ENCODE measurements at regions not wholly inside any gene's neighbourhood (a gene's known extent, or its start where the extent isn't known, plus 50 kb on each side); places are given as distances from the start of the nearest gene placed in this dataset.

DNA sequence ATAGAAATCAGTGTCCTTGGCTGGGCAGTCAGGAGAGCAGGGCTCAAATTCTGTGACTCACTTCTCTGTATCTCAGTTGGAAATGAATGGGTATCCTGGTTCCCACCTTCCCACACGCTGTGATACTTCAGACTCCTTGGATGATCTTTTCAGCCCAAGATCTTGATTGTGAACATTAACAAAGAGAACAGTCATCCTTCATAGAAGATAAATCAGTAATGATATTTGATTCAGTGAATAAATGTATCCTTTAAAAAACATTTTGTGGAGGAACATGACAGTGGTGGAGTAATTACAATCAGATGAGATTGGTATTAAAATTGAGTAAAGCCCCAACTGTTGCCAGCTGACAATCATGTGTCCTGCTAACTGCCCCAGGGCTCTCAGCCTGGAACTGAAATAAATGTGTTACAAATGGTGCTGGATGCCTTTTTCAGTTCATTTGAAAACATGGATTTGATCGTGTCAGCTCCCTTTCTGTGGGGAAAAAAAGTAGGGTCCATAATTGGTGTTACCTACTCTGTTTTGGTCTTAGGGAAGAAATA lies 72.9 kb upstream of the OR5AN1 start:
- TF ChIP-seq, protein P1, sequence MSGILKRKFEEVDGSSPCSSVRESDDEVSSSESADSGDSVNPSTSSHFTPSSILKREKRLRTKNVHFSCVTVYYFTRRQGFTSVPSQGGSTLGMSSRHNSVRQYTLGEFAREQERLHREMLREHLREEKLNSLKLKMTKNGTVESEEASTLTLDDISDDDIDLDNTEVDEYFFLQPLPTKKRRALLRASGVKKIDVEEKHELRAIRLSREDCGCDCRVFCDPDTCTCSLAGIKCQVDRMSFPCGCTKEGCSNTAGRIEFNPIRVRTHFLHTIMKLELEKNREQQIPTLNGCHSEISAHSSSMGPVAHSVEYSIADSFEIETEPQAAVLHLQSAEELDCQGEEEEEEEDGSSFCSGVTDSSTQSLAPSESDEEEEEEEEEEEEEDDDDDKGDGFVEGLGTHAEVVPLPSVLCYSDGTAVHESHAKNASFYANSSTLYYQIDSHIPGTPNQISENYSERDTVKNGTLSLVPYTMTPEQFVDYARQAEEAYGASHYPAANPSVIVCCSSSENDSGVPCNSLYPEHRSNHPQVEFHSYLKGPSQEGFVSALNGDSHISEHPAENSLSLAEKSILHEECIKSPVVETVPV (CRISPR knock-in tag; IDR thresholded peaks at IDR 0.05): no peak
- TF ChIP-seq PPARA (CRISPR knock-in tag; IDR thresholded peaks at IDR 0.05; ENCODE audit: borderline replicate concordance) (no peak), ZNF565 (CRISPR knock-in tag; conservative IDR thresholded peaks at IDR 0.05; ENCODE audit: low read depth) (no peak), CSDC2 (CRISPR knock-in tag; IDR thresholded peaks at IDR 0.05) (no peak), BACH2 (CRISPR knock-in tag; IDR thresholded peaks at IDR 0.05; ENCODE audit: borderline replicate concordance) (no peak)
- TF ChIP-seq, protein P2, sequence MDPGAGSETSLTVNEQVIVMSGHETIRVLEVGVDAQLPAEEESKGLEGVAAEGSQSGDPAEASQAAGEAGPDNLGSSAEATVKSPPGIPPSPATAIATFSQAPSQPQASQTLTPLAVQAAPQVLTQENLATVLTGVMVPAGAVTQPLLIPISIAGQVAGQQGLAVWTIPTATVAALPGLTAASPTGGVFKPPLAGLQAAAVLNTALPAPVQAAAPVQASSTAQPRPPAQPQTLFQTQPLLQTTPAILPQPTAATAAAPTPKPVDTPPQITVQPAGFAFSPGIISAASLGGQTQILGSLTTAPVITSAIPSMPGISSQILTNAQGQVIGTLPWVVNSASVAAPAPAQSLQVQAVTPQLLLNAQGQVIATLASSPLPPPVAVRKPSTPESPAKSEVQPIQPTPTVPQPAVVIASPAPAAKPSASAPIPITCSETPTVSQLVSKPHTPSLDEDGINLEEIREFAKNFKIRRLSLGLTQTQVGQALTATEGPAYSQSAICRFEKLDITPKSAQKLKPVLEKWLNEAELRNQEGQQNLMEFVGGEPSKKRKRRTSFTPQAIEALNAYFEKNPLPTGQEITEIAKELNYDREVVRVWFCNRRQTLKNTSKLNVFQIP (CRISPR knock-in tag; IDR thresholded peaks at IDR 0.05; ENCODE audit: borderline replicate concordance, low read depth): no peak
- ATAC-seq: no peak

DNA sequence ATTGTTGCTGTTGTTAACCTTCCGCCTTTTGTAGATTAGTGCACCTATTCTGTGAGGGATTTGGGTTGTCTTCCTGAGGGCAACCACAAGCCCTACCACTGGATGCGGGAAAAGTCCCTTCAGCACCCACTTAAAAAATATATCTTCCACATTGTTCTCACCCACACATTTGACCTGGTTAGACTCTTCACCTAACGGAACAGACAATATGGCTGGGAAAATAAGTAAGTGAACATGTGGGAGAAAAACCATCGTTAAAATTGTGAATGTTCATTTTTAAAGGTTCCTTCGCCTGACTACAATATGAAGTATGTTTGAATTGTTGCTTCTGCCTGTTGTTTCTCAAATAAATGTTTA lies 72.0 kb upstream of the MPEG1 start:
- peak; percentile 20; the same call in 2 of the 3 replicates for ATAC-seq
- no peak for TF ChIP-seq ARNTL (CRISPR knock-in tag; IDR thresholded peaks at IDR 0.05; ENCODE audit: borderline replicate concordance, low read depth)
- no peak for TF ChIP-seq GLIS3 (CRISPR knock-in tag; IDR thresholded peaks at IDR 0.05)
- no peak for TF ChIP-seq ZFP3 (CRISPR knock-in tag; IDR thresholded peaks at IDR 0.05)
- TF ChIP-seq BACH2 (CRISPR knock-in tag; IDR thresholded peaks at IDR 0.05; ENCODE audit: borderline replicate concordance): no peak
- no peak for TF ChIP-seq CSDC2 (CRISPR knock-in tag; IDR thresholded peaks at IDR 0.05)
- TF ChIP-seq, protein P3, sequence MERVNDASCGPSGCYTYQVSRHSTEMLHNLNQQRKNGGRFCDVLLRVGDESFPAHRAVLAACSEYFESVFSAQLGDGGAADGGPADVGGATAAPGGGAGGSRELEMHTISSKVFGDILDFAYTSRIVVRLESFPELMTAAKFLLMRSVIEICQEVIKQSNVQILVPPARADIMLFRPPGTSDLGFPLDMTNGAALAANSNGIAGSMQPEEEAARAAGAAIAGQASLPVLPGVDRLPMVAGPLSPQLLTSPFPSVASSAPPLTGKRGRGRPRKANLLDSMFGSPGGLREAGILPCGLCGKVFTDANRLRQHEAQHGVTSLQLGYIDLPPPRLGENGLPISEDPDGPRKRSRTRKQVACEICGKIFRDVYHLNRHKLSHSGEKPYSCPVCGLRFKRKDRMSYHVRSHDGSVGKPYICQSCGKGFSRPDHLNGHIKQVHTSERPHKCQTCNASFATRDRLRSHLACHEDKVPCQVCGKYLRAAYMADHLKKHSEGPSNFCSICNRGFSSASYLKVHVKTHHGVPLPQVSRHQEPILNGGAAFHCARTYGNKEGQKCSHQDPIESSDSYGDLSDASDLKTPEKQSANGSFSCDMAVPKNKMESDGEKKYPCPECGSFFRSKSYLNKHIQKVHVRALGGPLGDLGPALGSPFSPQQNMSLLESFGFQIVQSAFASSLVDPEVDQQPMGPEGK (CRISPR knock-in tag; IDR thresholded peaks at IDR 0.05; ENCODE audit: borderline replicate concordance): no peak
- no peak for TF ChIP-seq ZNF565 (CRISPR knock-in tag; conservative IDR thresholded peaks at IDR 0.05; ENCODE audit: low read depth)
- no peak for TF ChIP-seq ZC3H10 (CRISPR knock-in tag; IDR thresholded peaks at IDR 0.05)
- TF ChIP-seq ZFP30 (CRISPR knock-in tag; IDR thresholded peaks at IDR 0.05): no peak
- TF ChIP-seq PPARA (CRISPR knock-in tag; IDR thresholded peaks at IDR 0.05; ENCODE audit: borderline replicate concordance): no peak
- TF ChIP-seq TCF4 (CRISPR knock-in tag; IDR thresholded peaks at IDR 0.05; ENCODE audit: borderline replicate concordance): no peak
- no peak for TF ChIP-seq TOX (CRISPR knock-in tag; IDR thresholded peaks at IDR 0.05; ENCODE audit: borderline replicate concordance)
- no peak for TF ChIP-seq ESRRG (CRISPR knock-in tag; IDR thresholded peaks at IDR 0.05)
- TF ChIP-seq, protein P4, sequence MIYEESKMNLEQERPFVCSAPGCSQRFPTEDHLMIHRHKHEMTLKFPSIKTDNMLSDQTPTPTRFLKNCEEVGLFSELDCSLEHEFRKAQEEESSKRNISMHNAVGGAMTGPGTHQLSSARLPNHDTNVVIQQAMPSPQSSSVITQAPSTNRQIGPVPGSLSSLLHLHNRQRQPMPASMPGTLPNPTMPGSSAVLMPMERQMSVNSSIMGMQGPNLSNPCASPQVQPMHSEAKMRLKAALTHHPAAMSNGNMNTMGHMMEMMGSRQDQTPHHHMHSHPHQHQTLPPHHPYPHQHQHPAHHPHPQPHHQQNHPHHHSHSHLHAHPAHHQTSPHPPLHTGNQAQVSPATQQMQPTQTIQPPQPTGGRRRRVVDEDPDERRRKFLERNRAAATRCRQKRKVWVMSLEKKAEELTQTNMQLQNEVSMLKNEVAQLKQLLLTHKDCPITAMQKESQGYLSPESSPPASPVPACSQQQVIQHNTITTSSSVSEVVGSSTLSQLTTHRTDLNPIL (CRISPR knock-in tag; IDR thresholded peaks at IDR 0.05; ENCODE audit: low read depth): no peak

DNA sequence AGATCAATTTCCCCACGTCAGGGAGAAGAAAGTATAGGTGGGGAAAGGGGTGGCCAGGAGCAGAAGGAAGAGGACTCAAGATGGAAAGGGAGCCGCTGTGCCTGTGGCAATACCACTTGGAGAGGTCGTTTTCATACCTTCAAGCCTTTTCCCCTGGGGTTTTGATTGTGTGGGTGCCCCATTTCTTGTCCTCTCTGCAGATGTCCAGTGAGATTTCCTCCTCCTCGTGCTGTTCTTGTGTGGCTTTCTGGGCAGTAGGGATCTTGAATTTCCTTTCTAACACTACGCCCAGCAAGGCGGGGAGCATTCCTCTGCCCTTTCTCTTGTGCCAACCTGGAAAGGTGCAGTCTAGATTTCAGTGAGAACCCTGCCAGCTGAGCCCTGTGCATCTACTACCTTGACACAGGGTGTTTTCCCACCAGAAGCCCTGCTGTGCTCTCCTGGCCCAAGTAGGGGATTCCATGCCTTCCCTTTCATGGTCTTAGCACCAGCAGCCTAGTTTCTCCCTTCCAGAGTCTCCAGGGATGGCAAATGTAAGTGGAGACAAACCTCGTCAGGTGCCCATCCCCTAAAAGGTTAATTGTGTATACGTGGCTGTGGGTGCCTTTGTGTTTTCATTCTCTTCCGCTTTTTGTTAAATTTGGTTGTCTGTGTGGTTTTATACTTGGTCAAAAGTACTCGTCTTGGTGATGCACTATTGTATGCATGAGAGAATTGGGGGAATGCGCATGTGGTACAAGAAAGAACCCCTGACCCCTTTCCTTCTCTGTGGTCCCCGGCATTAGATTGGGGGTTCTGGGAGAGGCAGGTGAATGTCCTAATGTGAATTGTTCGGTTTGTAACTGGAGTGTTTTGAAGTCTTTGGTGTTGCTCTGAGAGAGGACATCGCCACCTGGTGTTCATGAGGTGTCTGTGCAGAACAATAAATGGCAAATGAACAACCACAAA lies 71.4 kb upstream of the MPEG1 start:
- peak; percentile 82; the same call in 2 of the 3 replicates for ATAC-seq

More for the DNA sequence above, 71.4 kb upstream of the MPEG1 start:
- TF ChIP-seq ZC3H10 (CRISPR knock-in tag; IDR thresholded peaks at IDR 0.05) (no peak), ZNF70 (CRISPR knock-in tag; IDR thresholded peaks at IDR 0.05) (no peak), CSDC2 (CRISPR knock-in tag; IDR thresholded peaks at IDR 0.05) (no peak), RARB (CRISPR knock-in tag; IDR thresholded peaks at IDR 0.05) (no peak)
- TF ChIP-seq, protein P3 (CRISPR knock-in tag; IDR thresholded peaks at IDR 0.05; ENCODE audit: borderline replicate concordance): no peak
